ENCODE measurements at regions not wholly inside any gene's neighbourhood (a gene's known extent, or its start where the extent isn't known, plus 50 kb on each side); places are given as distances from the start of the nearest gene placed in this dataset.

GRCh38 chr2:136210822-136211221, 92.9 kb upstream of the CXCR4 start:
- no peak for TF ChIP-seq CTCF (IDR thresholded peaks at IDR 0.05; ENCODE audit: extremely low read depth, missing control alignments)
- DNase-seq (ENCODE audit: low spot score), result no peak

- TF ChIP-seq CTCF (IDR thresholded peaks at IDR 0.05; ENCODE audit: extremely low read depth, missing control alignments), result no peak
- DNase-seq (ENCODE audit: low spot score), result no peak
These were observed 92.5 kb upstream of the CXCR4 start for GRCh38 chr2:136210455-136210805.

- no peak for TF ChIP-seq CTCF (IDR thresholded peaks at IDR 0.05; ENCODE audit: extremely low read depth, missing control alignments)
- DNase-seq (ENCODE audit: low spot score), result no peak
These were observed 91.9 kb upstream of the CXCR4 start for GRCh38 chr2:136209561-136210454.

- no peak for TF ChIP-seq CTCF (IDR thresholded peaks at IDR 0.05; ENCODE audit: extremely low read depth, missing control alignments)
- no peak for DNase-seq (ENCODE audit: low spot score)
These were observed 90.9 kb upstream of the CXCR4 start for GRCh38 chr2:136208682-136209420.

- no peak for DNase-seq (ENCODE audit: low spot score)
- TF ChIP-seq CTCF (IDR thresholded peaks at IDR 0.05; ENCODE audit: extremely low read depth, missing control alignments), result no peak
These were observed 89.7 kb upstream of the CXCR4 start for GRCh38 chr2:136207665-136208064.

GRCh38 chr2:136207030-136207623, 89.2 kb upstream of the CXCR4 start:
- no peak for TF ChIP-seq CTCF (IDR thresholded peaks at IDR 0.05; ENCODE audit: extremely low read depth, missing control alignments)
- peak; percentile 19 for DNase-seq (ENCODE audit: low spot score)

- peak; percentile 55 for DNase-seq (ENCODE audit: low spot score)
- TF ChIP-seq CTCF (IDR thresholded peaks at IDR 0.05; ENCODE audit: extremely low read depth, missing control alignments), result no peak
These were observed 88.7 kb upstream of the CXCR4 start for GRCh38 chr2:136206613-136207012.

Measured in GM20000 (cell line).